Natural killer cell (primary cell): ENCODE measurements at regions not wholly inside any gene's neighbourhood (a gene's known extent, or its start where the extent isn't known, plus 50 kb on each side); places are given as distances from the start of the nearest gene placed in this dataset.

Experiments
- ATAC-seq, 3 donors: fragments of 150-1000 bp in 2 of 3; fragments of 200-7000 bp in 1 of 3; cut with Tn5 transposase; 1 replicate in 1 of 3; 2 replicates in 2 of 3; pipeline ENCODE4 v1.10.0; 2021; ENCODE audit warnings: mild to moderate bottlenecking in 2 of 3, moderate library complexity in 2 of 3
- DNase-seq, 2 donors: peaks; one replicate each; pipeline versions ENCODE4 v3.0.0 to v3.0.0-alpha.2; 2013 to 2021; ENCODE audit warnings: mixed read lengths in 1 of 2
- H3K27ac ChIP-seq: one replicate; pipeline ENCODE4 v1.5.1; 2013; ENCODE audit warnings: mild to moderate bottlenecking, low read length
- H3K27me3 ChIP-seq: one replicate; pipeline ENCODE4 v1.6.1; 2013; ENCODE audit warnings: low read length; ENCODE audit not compliant: control insufficient read depth, insufficient read depth
- H3K36me3 ChIP-seq: one replicate; pipeline ENCODE4 v1.6.1; 2013; ENCODE audit warnings: low read length; ENCODE audit not compliant: control insufficient read depth, insufficient read depth
- H3K4me1 ChIP-seq: one replicate; pipeline ENCODE4 v1.6.1; 2013; ENCODE audit warnings: low read length; ENCODE audit not compliant: control insufficient read depth, insufficient read depth
- H3K4me3 ChIP-seq: one replicate; pipeline ENCODE4 v1.5.1; 2013; ENCODE audit warnings: low read length
- H3K9me3 ChIP-seq: one replicate; pipeline ENCODE4 v1.6.1; 2013; ENCODE audit warnings: low read length; ENCODE audit not compliant: control insufficient read depth, insufficient read depth
- H3K27ac Mint-ChIP-seq, 2 donors: one replicate each; pipeline ENCODE4 v1.8.0; 2022; ENCODE audit warnings: mild to moderate bottlenecking in 2 of 2, mixed read lengths in 2 of 2, moderate library complexity in 1 of 2
- H3K27me3 Mint-ChIP-seq, 2 donors: one replicate each; pipeline ENCODE4 v1.8.0; 2022; ENCODE audit warnings: low read depth in 2 of 2, mixed read lengths in 2 of 2
- H3K36me3 Mint-ChIP-seq: one replicate; pipeline ENCODE4 v1.8.0; 2022; ENCODE audit warnings: mixed read lengths
- H3K4me1 Mint-ChIP-seq, 2 donors: one replicate each; pipeline ENCODE4 v1.8.0; 2022; ENCODE audit warnings: mixed read lengths in 2 of 2
- H3K4me3 Mint-ChIP-seq: one replicate; pipeline ENCODE4 v1.8.0; 2022; ENCODE audit warnings: mild to moderate bottlenecking, moderate library complexity, mixed read lengths
- H3K9me3 Mint-ChIP-seq, 2 donors: one replicate each; pipeline ENCODE4 v1.8.0; 2022; ENCODE audit warnings: mixed read lengths in 2 of 2
- WGBS: methylation state at CpG from one replicate; pipeline ENCODE4 v1.1.7; 2013; ENCODE audit warnings: missing lambda C conversion rate; ENCODE audit not compliant: insufficient coverage; 5-methylcytosine and 5-hydroxymethylcytosine counted together
- intact Hi-C: fragments of 100-400 bp; cut with micrococcal nuclease; formaldehyde crosslinking; loops from one replicate; pipeline ENCODE4 v1.14.2; 2022
- TF ChIP-seq, protein P1 (sequence below): fragments of 200-600 bp; IDR thresholded peaks from one replicate; pipeline ENCODE4 v1.8.0; 2022; ENCODE audit warnings: antibody characterized with exemption

GRCh38 chr12:25041006-25041741, 92.3 kb upstream of the BCAT1 start:
- Mint-ChIP-seq H3K4me3 (no peak overlapping the region), H3K27me3 (no peaks in the 10 kb centered on the region), H3K9me3 (peaks cover 2 to 4% of the 10 kb centered on the region in 2 donors), H3K4me1 (peaks cover 0 to 8% of the 10 kb centered on the region in 2 donors), H3K27ac (peak overlapping the region in 1 of 2 donors; percentile 30), H3K36me3 (peaks cover 12% of the 10 kb centered on the region)
- Histone ChIP-seq H3K4me3 (no peak overlapping the region), H3K27me3 (no peaks in the 10 kb centered on the region), H3K27ac (no peak overlapping the region), H3K36me3 (no peaks in the 10 kb centered on the region), H3K9me3 (no peaks in the 10 kb centered on the region), H3K4me1 (no peaks in the 10 kb centered on the region)
- WGBS: 83% methylated on average over 9 of the region's 9 CpGs
- no peak for DNase-seq
- intact Hi-C loops: no loop called here
- ATAC-seq: no peak
- TF ChIP-seq, protein P1, sequence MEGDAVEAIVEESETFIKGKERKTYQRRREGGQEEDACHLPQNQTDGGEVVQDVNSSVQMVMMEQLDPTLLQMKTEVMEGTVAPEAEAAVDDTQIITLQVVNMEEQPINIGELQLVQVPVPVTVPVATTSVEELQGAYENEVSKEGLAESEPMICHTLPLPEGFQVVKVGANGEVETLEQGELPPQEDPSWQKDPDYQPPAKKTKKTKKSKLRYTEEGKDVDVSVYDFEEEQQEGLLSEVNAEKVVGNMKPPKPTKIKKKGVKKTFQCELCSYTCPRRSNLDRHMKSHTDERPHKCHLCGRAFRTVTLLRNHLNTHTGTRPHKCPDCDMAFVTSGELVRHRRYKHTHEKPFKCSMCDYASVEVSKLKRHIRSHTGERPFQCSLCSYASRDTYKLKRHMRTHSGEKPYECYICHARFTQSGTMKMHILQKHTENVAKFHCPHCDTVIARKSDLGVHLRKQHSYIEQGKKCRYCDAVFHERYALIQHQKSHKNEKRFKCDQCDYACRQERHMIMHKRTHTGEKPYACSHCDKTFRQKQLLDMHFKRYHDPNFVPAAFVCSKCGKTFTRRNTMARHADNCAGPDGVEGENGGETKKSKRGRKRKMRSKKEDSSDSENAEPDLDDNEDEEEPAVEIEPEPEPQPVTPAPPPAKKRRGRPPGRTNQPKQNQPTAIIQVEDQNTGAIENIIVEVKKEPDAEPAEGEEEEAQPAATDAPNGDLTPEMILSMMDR: no peak

GRCh38 chr12:25040593-25040992, 91.7 kb upstream of the BCAT1 start:
- Mint-ChIP-seq H3K9me3 (peaks cover 0 to 3% of the 10 kb centered on the region in 2 donors), H3K36me3 (peaks cover 6% of the 10 kb centered on the region), H3K27me3 (no peaks in the 10 kb centered on the region), H3K27ac (peak overlapping the region in 1 of 2 donors; percentile 30), H3K4me1 (peaks cover 0 to 8% of the 10 kb centered on the region in 2 donors), H3K4me3 (no peak overlapping the region)
- Histone ChIP-seq H3K9me3 (no peaks in the 10 kb centered on the region), H3K27ac (no peak overlapping the region), H3K4me1 (no peaks in the 10 kb centered on the region), H3K36me3 (no peaks in the 10 kb centered on the region), H3K4me3 (no peak overlapping the region), H3K27me3 (no peaks in the 10 kb centered on the region)
- WGBS: no CpG with 5 or more reads among the region's 4 CpGs
- no peak for ATAC-seq
- intact Hi-C loops: no loop called here
- TF ChIP-seq, protein P1: no peak
- no peak for DNase-seq

GRCh38 chr12:25034676-25035075, 85.8 kb upstream of the BCAT1 start:
- TF ChIP-seq, protein P1: no peak
- Mint-ChIP-seq H3K4me1 (no peaks in the 10 kb centered on the region), H3K9me3 (no peaks in the 10 kb centered on the region), H3K27me3 (peaks cover 4 to 5% of the 10 kb centered on the region in 2 donors), H3K36me3 (no peaks in the 10 kb centered on the region), H3K4me3 (no peak overlapping the region), H3K27ac (no peak overlapping the region)
- ATAC-seq (no peak), DNase-seq (no peak)
- Histone ChIP-seq H3K27ac (no peak overlapping the region), H3K9me3 (no peaks in the 10 kb centered on the region), H3K36me3 (no peaks in the 10 kb centered on the region), H3K27me3 (no peaks in the 10 kb centered on the region), H3K4me1 (no peaks in the 10 kb centered on the region), H3K4me3 (no peak overlapping the region)
- intact Hi-C loops: no loop called here
- WGBS: 99% methylated on average over 4 of the region's 4 CpGs
